HG02938 (cell line): ENCODE measurements at regions not wholly inside any gene's neighbourhood (a gene's known extent, or its start where the extent isn't known, plus 50 kb on each side); places are given as distances from the start of the nearest gene placed in this dataset.

ENCODE experiments used
- ATAC-seq: cut with Tn5 transposase; IDR thresholded peaks from one replicate; pipeline ENCODE4 v1.9.1; 2021; ENCODE audit warnings: mild to moderate bottlenecking, moderate library complexity; ENCODE audit not compliant: unreplicated experiment

DNA sequence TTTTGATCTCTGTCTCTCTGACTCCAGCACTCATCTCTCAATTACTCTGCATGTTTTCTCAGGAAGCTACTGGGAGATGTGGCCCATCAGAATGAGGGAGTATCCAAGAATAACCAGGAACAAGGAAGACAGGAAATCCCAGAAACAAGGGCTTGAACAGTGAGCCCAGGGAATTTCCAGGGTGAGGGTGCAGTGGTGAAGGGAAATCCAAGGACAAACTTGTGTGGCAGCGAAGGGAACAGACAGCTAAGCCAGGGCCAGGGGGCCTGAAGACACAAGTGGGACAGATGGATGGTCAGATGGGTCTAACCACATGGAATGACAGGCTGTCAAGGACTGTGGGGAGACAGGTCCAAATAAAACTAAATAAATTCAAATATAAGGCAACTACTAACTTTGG is 121.8 kb upstream of the ERRFI1 start:
- ATAC-seq, result no peak

- no peak for ATAC-seq
Measured at GRCh38 chr1:8146257-8146855, 120.2 kb upstream of the ERRFI1 start.

- ATAC-seq, result no peak
Measured at GRCh38 chr1:8145545-8146202, 119.6 kb upstream of the ERRFI1 start.

DNA sequence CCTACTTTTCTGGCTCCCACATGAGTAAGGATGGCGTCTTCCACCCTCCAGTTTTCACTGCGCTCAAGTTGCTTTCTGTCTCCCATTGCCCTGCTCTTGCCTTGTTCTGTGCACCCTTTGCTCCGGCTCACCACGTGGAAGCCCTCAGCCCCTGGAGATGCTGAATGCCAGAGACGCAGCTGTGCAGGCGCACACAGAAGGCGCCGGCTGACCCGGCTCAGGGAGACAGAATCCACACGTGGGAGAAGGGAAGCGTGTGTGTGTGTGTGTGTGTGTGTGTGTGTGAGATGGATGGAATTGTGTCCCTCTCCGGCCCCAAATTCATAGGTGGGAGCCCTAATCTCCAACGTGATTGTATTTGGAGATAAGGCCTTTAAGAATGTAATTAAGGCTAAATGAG is 118.2 kb upstream of the ERRFI1 start:
- no peak for ATAC-seq

GRCh38 chr1:8142955-8143629 is 117.0 kb upstream of the ERRFI1 start:
- no peak for ATAC-seq

DNA sequence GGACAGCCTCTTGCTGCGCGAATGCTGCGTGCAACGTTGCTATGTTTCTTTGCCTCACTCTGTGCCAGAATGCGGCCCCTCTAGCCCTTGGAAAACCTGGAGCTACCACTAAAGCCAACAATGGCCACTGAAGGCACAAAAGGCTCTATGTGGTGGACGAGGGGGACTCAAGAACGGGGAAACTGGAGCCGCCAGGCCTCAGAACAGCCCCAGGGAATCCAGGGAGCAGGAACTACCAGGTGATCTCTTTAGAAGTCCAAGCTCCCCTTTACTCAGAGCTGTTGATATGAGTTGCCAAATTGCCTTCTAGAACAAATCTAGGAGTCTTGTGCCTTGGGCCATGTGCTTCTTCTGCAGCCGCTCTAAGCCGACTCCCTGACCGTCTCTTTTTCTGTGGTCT is 113.8 kb upstream of the ERRFI1 start:
- ATAC-seq, result no peak

GRCh38 chr1:8139383-8139782 is 113.3 kb upstream of the ERRFI1 start:
- ATAC-seq, result no peak

GRCh38 chr1:8138673-8139072 is 112.6 kb upstream of the ERRFI1 start:
- ATAC-seq, result no peak

GRCh38 chr1:8137481-8138244 is 111.6 kb upstream of the ERRFI1 start:
- ATAC-seq, result no peak

DNA sequence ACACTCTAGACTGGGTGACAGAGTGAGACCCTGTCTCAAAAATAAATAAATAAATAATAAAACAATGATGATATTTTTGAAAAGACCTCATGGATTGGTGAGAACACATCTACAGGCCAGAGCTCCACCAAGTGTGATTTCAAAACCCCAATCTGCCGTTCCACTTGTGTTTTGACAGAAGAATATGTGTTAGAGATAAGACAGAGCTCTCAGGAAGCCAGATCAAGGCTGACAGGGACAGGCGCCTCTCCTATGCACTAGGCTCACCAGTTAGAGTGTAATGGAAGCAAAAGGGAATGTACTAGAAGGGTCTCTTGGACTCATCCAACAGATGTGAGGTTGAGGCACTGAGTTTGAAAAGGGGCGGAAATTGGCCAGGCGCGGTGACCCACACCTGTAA is 110.7 kb upstream of the ERRFI1 start:
- ATAC-seq, result no peak

GRCh38 chr1:8135250-8135649 is 109.1 kb upstream of the ERRFI1 start:
- no peak for ATAC-seq

DNA sequence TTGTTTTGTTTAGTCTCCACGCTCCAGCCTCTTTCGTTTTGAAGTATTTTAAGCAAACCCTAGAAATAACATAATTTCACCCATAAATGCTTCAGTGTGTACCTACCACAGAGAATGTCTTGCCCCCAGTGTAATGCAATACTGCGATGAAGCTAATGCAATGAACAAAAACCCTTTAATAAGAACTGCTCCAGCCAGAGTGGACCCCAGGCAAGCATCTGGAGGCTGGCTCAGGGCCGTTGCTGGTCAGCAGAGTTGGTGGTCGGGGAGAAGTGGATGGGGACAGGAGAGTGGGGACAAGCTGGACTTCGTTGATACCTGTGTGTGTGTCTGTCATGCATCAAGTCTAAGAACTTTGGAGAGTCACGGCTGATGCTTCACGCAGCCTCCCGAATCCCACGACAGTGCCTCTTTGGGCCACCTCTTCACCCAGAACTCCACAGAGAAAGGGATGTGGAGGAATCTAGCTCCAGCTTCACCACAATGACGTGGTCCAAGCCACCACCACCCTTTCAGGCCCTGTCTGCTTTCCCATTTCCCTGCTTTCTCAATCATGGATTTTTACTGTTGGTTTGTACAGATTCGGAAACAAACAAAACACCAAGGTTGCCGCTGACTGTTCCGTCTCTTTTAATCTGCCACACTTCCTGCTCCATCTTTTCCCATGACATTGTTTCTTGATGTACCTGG is 108.6 kb upstream of the ERRFI1 start:
- ATAC-seq, result no peak

GRCh38 chr1:8133657-8134430 is 107.7 kb upstream of the ERRFI1 start:
- ATAC-seq, result no peak

DNA sequence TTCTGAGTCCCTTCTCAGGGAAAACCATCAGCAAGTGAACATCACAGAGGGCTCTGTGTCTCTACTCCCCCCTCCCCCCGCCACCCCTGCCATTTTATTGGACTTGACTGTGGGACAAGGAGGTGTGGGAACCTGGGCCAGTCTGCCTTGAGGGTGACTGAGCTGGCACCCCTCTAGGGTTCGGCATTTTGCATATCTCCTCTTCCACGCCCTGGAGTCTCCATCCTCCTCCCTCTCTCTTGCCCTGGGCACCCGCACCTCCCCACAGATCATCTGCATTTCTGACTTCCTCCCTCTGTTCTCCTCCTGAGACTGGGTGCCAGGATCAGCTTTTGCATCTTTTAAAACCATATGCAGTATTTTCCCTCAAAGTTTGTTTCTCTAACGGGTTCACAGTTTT is 107.1 kb upstream of the ERRFI1 start:
- ATAC-seq, result no peak

GRCh38 chr1:8127171-8127641 is 101.1 kb upstream of the ERRFI1 start:
- ATAC-seq, result no peak

- no peak for ATAC-seq
Measured at GRCh38 chr1:8122477-8123407, 96.6 kb upstream of the ERRFI1 start.

DNA sequence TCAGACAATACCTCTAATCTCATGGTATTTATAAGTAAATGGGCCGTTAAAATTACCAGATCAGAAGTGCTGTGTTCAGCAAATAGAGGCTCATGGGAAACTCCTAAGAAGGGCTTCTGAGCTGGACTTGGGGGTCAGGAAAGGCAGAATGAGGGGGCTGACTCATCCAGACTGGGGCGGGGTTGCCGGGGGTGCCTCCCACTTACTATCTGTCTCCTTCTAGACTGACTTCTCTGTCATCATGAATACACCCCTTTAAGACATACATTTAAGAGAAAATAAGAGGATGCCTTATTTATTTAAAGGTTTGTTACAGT is 96.0 kb upstream of the ERRFI1 start:
- no peak for ATAC-seq

DNA sequence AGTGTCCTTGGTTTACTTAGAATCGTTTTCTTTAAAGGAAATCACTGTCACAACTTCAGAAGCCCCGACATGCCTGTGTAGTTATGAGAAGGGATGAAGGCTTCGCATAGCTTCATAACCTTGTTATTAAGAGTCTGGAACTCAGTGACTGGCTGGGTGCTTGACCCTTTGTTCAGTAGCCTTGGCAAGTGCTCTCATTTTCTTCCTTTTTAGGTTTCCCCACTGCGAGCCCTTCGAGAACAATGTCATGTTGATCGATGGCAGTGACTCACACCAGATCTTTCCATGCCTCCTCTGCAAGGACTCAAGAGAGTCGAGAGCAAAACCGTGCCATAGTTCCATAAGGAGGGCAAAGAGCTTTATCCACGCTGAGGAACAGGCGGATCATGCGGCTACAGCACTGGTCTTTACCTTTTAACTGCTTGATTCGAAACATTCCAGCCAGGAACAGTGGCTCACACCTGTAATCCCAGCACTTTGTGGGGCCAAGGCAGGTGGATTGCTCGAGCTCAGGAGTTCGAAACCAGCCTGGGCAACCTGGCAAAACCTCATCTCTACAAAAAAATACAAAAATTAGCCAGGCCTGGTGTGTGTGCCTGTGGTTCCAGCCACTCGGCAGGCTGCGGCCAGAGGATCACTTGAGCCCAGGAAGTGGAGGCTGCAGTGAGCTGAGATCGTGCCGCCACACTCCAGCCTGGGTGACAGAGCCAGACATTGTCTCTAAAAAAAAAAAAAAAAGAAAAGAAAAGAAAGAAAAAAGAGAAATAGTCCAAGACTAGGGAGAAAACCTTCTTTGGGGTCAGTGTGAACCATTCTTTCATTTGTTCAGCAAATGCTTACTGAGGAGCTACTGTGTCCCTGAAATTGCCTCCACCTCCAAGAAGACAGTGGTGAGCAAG is 95.4 kb upstream of the ERRFI1 start:
- no peak for ATAC-seq
